ENCODE measurements at regions not wholly inside any gene's neighbourhood (a gene's known extent, or its start where the extent isn't known, plus 50 kb on each side); places are given as distances from the start of the nearest gene placed in this dataset.
"Not testable (repeated sequence)": the region's sequence is repeated elsewhere in the genome, so short reads cannot be mapped to it uniquely, and the experiment has no call there.

DNA sequence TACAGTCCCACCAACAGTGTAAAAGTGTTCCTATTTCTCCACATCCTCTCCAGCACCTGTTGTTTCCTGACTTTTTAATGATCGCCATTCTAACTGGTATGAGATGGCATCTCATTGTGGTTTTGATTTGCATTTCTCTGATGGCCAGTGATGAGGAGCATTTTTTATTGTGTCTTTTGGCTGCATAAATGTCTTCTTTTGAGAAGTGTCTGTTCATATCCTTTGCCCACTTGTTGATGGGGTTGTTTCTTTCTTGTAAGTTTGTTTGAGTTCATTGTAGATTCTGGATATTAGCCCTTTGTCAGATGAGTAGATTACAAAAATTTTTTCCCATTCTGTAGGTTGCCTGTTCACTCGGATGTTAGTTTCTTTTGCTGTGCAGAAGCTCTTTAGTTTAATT, 218.9 kb downstream of the SPANXN4 start:
- TF ChIP-seq, protein P1, sequence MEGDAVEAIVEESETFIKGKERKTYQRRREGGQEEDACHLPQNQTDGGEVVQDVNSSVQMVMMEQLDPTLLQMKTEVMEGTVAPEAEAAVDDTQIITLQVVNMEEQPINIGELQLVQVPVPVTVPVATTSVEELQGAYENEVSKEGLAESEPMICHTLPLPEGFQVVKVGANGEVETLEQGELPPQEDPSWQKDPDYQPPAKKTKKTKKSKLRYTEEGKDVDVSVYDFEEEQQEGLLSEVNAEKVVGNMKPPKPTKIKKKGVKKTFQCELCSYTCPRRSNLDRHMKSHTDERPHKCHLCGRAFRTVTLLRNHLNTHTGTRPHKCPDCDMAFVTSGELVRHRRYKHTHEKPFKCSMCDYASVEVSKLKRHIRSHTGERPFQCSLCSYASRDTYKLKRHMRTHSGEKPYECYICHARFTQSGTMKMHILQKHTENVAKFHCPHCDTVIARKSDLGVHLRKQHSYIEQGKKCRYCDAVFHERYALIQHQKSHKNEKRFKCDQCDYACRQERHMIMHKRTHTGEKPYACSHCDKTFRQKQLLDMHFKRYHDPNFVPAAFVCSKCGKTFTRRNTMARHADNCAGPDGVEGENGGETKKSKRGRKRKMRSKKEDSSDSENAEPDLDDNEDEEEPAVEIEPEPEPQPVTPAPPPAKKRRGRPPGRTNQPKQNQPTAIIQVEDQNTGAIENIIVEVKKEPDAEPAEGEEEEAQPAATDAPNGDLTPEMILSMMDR (IDR thresholded peaks at IDR 0.05; ENCODE audit: low read length), result not testable (repeated sequence)
- not testable (repeated sequence) for TF ChIP-seq EZH2 (optimal IDR thresholded peaks at IDR 0.05; ENCODE audit: low read depth, low read length); EZH2phosphoT487 (IDR thresholded peaks at IDR 0.05; ENCODE audit: low read length)
